ENCODE measurements at regions not wholly inside any gene's neighbourhood (a gene's known extent, or its start where the extent isn't known, plus 50 kb on each side); places are given as distances from the start of the nearest gene placed in this dataset.

DNA sequence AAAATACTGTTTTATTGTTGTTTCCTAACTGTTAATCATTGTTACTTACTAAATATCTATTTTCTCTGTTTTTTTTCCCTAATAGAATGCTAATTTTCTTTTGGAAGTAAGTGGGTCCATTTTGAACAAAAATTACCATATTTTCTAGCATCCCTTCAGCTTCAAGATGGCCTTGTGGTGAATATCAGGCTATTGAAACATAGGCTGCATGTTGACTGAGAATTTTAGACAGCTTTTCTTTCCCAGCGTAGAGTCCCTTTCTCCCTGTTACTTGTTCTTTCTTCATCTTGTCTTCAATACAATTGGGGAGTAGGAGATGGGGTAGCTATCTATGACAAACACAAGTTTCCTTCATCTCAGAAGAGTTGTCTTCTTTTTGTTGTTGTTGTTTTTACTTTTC, 397.0 kb downstream of the DOK5 start:
- no peak for TF ChIP-seq YY1 (IDR thresholded peaks at IDR 0.05; ENCODE audit: low read depth)
- no peak for TF ChIP-seq EP300 (IDR thresholded peaks at IDR 0.05; ENCODE audit: borderline replicate concordance)
- TF ChIP-seq CEBPB (IDR thresholded peaks at IDR 0.05), result no peak
- TF ChIP-seq TAF1 (IDR thresholded peaks at IDR 0.05; ENCODE audit: low read depth), result no peak
- TF ChIP-seq, protein P1, sequence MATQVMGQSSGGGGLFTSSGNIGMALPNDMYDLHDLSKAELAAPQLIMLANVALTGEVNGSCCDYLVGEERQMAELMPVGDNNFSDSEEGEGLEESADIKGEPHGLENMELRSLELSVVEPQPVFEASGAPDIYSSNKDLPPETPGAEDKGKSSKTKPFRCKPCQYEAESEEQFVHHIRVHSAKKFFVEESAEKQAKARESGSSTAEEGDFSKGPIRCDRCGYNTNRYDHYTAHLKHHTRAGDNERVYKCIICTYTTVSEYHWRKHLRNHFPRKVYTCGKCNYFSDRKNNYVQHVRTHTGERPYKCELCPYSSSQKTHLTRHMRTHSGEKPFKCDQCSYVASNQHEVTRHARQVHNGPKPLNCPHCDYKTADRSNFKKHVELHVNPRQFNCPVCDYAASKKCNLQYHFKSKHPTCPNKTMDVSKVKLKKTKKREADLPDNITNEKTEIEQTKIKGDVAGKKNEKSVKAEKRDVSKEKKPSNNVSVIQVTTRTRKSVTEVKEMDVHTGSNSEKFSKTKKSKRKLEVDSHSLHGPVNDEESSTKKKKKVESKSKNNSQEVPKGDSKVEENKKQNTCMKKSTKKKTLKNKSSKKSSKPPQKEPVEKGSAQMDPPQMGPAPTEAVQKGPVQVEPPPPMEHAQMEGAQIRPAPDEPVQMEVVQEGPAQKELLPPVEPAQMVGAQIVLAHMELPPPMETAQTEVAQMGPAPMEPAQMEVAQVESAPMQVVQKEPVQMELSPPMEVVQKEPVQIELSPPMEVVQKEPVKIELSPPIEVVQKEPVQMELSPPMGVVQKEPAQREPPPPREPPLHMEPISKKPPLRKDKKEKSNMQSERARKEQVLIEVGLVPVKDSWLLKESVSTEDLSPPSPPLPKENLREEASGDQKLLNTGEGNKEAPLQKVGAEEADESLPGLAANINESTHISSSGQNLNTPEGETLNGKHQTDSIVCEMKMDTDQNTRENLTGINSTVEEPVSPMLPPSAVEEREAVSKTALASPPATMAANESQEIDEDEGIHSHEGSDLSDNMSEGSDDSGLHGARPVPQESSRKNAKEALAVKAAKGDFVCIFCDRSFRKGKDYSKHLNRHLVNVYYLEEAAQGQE (IDR thresholded peaks at IDR 0.05; ENCODE audit: low read depth), result no peak
- TF ChIP-seq, protein P2, sequence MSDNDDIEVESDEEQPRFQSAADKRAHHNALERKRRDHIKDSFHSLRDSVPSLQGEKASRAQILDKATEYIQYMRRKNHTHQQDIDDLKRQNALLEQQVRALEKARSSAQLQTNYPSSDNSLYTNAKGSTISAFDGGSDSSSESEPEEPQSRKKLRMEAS (IDR thresholded peaks at IDR 0.05), result no peak
- no peak for TF ChIP-seq FOXM1 (IDR thresholded peaks at IDR 0.05; ENCODE audit: borderline replicate concordance, low read depth)
- TF ChIP-seq, protein P3, sequence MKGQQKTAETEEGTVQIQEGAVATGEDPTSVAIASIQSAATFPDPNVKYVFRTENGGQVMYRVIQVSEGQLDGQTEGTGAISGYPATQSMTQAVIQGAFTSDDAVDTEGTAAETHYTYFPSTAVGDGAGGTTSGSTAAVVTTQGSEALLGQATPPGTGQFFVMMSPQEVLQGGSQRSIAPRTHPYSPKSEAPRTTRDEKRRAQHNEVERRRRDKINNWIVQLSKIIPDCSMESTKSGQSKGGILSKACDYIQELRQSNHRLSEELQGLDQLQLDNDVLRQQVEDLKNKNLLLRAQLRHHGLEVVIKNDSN (IDR thresholded peaks at IDR 0.05), result no peak
- TF ChIP-seq NFIC (IDR thresholded peaks at IDR 0.05), result no peak
- TF ChIP-seq EGR1 (IDR thresholded peaks at IDR 0.05), result no peak
- TF ChIP-seq CREB1 (IDR thresholded peaks at IDR 0.05; ENCODE audit: low read depth), result no peak
- TF ChIP-seq RAD21 (IDR thresholded peaks at IDR 0.05; ENCODE audit: low read depth), result no peak
